RCC 7860 (cell line): ENCODE measurements at regions not wholly inside any gene's neighbourhood (a gene's known extent, or its start where the extent isn't known, plus 50 kb on each side); places are given as distances from the start of the nearest gene placed in this dataset.
A peak's percentile ranks its signal among the peaks of the same experiment; 100 is the strongest.
"Not testable (repeated sequence)": the region's sequence is repeated elsewhere in the genome, so short reads cannot be mapped to it uniquely, and the experiment has no call there.

Source experiments
- DNase-seq: peaks from one replicate; pipeline ENCODE4 v3.0.0-alpha.2; 2015; ENCODE audit warnings: low spot score
- FAIRE-seq: peaks from 2 replicates; lab custom pipeline; 2012; peaks lifted over from hg19 to GRCh38; lab: Jason Lieb, UNC

GRCh38 chr5:52603778-52604554, 183.8 kb upstream of the ITGA1 start:
- no peak for FAIRE-seq

GRCh38 chr5:52605317-52606313, 182.1 kb upstream of the ITGA1 start:
- FAIRE-seq (no peak), DNase-seq (no peak)

More at GRCh38 chr5:52603778-52604554, 183.8 kb upstream of the ITGA1 start:
- no peak for DNase-seq

GRCh38 chr5:52607227-52607824, 180.4 kb upstream of the ITGA1 start:
- FAIRE-seq (no peak), DNase-seq (no peak)

- DNase-seq, result no peak
- no peak for FAIRE-seq
Measured at GRCh38 chr5:52620315-52620714, 167.4 kb upstream of the ITGA1 start.

- DNase-seq, result no peak
- no peak for FAIRE-seq
Measured at GRCh38 chr5:52623291-52623690, 164.4 kb upstream of the ITGA1 start.

- no peak for DNase-seq
- no peak for FAIRE-seq
Measured at GRCh38 chr5:52624291-52624690, 163.4 kb upstream of the ITGA1 start.

- DNase-seq, result no peak
- FAIRE-seq, result no peak
Measured at GRCh38 chr5:52626312-52626711, 161.4 kb upstream of the ITGA1 start.

GRCh38 chr5:52627740-52628139, 160.0 kb upstream of the ITGA1 start:
- no peak for FAIRE-seq
- DNase-seq, result no peak

- DNase-seq, result no peak
- FAIRE-seq, result no peak
Measured at GRCh38 chr5:52632281-52632680, 155.4 kb upstream of the ITGA1 start.

GRCh38 chr5:52634171-52634570, 153.5 kb upstream of the ITGA1 start:
- not testable (repeated sequence) for FAIRE-seq

GRCh38 chr5:52638732-52639131, 149.0 kb upstream of the ITGA1 start:
- DNase-seq (no peak), FAIRE-seq (no peak)

More at GRCh38 chr5:52634171-52634570, 153.5 kb upstream of the ITGA1 start:
- not testable (repeated sequence) for DNase-seq

GRCh38 chr5:52648726-52649125, 139.0 kb upstream of the ITGA1 start:
- DNase-seq (no peak), FAIRE-seq (no peak)

GRCh38 chr5:52655163-52655562, 132.6 kb upstream of the ITGA1 start:
- FAIRE-seq (no peak), DNase-seq (no peak)

GRCh38 chr5:52656569-52657246, 131.0 kb upstream of the ITGA1 start:
- no peak for FAIRE-seq
- no peak for DNase-seq

- DNase-seq, result peak; percentile 11
- no peak for FAIRE-seq
Measured at GRCh38 chr5:52657247-52657645, 130.5 kb upstream of the ITGA1 start.

- DNase-seq, result no peak
Measured at GRCh38 chr5:52658246-52658645, 129.5 kb upstream of the ITGA1 start.

GRCh38 chr5:52660621-52661020, 127.1 kb upstream of the ITGA1 start:
- FAIRE-seq (no peak), DNase-seq (no peak)

More at GRCh38 chr5:52658246-52658645, 129.5 kb upstream of the ITGA1 start:
- no peak for FAIRE-seq

GRCh38 chr5:52661903-52662595, 125.7 kb upstream of the ITGA1 start:
- DNase-seq (no peak), FAIRE-seq (no peak)

GRCh38 chr5:52665559-52665958, 122.2 kb upstream of the ITGA1 start:
- DNase-seq (no peak), FAIRE-seq (no peak)

GRCh38 chr5:52668139-52668538, 119.6 kb upstream of the ITGA1 start:
- FAIRE-seq (no peak), DNase-seq (no peak)
